ENCODE measurements at regions not wholly inside any gene's neighbourhood (a gene's known extent, or its start where the extent isn't known, plus 50 kb on each side); places are given as distances from the start of the nearest gene placed in this dataset.

GRCh38 chr16:64532691-64533090 is 589.2 kb downstream of the CDH11 start:
- H3K4me1 ChIP-seq = no peaks in the 10 kb centered on the region
- TF ChIP-seq POLR2A (IDR thresholded peaks at IDR 0.05) = no peak
- TF ChIP-seq EP300 (IDR thresholded peaks at IDR 0.05; ENCODE audit: low read depth) = no peak
- no peak for TF ChIP-seq POLR2AphosphoS5 (IDR thresholded peaks at IDR 0.05)
- TF ChIP-seq, protein P1, sequence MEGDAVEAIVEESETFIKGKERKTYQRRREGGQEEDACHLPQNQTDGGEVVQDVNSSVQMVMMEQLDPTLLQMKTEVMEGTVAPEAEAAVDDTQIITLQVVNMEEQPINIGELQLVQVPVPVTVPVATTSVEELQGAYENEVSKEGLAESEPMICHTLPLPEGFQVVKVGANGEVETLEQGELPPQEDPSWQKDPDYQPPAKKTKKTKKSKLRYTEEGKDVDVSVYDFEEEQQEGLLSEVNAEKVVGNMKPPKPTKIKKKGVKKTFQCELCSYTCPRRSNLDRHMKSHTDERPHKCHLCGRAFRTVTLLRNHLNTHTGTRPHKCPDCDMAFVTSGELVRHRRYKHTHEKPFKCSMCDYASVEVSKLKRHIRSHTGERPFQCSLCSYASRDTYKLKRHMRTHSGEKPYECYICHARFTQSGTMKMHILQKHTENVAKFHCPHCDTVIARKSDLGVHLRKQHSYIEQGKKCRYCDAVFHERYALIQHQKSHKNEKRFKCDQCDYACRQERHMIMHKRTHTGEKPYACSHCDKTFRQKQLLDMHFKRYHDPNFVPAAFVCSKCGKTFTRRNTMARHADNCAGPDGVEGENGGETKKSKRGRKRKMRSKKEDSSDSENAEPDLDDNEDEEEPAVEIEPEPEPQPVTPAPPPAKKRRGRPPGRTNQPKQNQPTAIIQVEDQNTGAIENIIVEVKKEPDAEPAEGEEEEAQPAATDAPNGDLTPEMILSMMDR (IDR thresholded peaks at IDR 0.05) = no peak
- intact Hi-C loops (cut with DNase I; ENCODE audit: low total_unique reads) = no loop called here
- no peaks in the 10 kb centered on the region for H3K9me3 ChIP-seq
- 77 to 78% methylated on average over 5 to 9 of the region's 9 CpGs for WGBS, 2 donors (ENCODE audit: low coverage in 1 of 2)
- in situ Hi-C loops (cut with MboI; ENCODE audit: low pct_ligation_motif_present in 1 of 4, low pct_unique_long_range_greater_than_20kb in 1 of 4, low sequenced_read_pairs in 3 of 4) = no loop called here
- no peak overlapping the region for H3K27ac ChIP-seq
- H3K27me3 ChIP-seq = no peaks in the 10 kb centered on the region
- no peak for DNase-seq
- no peak overlapping the region for H3K4me3 ChIP-seq
- no peaks in the 10 kb centered on the region for H3K36me3 ChIP-seq

GRCh38 chr16:64532117-64532516 is 589.7 kb downstream of the CDH11 start:
- Histone ChIP-seq H3K4me1 (no peaks in the 10 kb centered on the region), H3K36me3 (no peaks in the 10 kb centered on the region), H3K27ac (no peak overlapping the region), H3K4me3 (no peak overlapping the region), H3K9me3 (no peaks in the 10 kb centered on the region), H3K27me3 (no peaks in the 10 kb centered on the region)
- 63 to 65% methylated on average over 2 to 3 of the region's 3 CpGs for WGBS, 2 donors (ENCODE audit: low coverage in 1 of 2)
- DNase-seq = no peak
- no peak for TF ChIP-seq POLR2A (IDR thresholded peaks at IDR 0.05)
- TF ChIP-seq POLR2AphosphoS5 (IDR thresholded peaks at IDR 0.05) = no peak
- no peak for TF ChIP-seq EP300 (IDR thresholded peaks at IDR 0.05; ENCODE audit: low read depth)
- TF ChIP-seq, protein P1 (IDR thresholded peaks at IDR 0.05) = no peak
- intact Hi-C loops (cut with DNase I; ENCODE audit: low total_unique reads) (no loop called here), in situ Hi-C loops (cut with MboI; ENCODE audit: low pct_ligation_motif_present in 1 of 4, low pct_unique_long_range_greater_than_20kb in 1 of 4, low sequenced_read_pairs in 3 of 4) (no loop called here)

GRCh38 chr16:64531401-64531800 is 590.5 kb downstream of the CDH11 start:
- H3K36me3 ChIP-seq = no peaks in the 10 kb centered on the region
- no peaks in the 10 kb centered on the region for H3K27me3 ChIP-seq
- DNase-seq = no peak
- in situ Hi-C loops (cut with MboI; ENCODE audit: low pct_ligation_motif_present in 1 of 4, low pct_unique_long_range_greater_than_20kb in 1 of 4, low sequenced_read_pairs in 3 of 4) (no loop called here), intact Hi-C loops (cut with DNase I; ENCODE audit: low total_unique reads) (no loop called here)
- H3K27ac ChIP-seq = no peak overlapping the region
- TF ChIP-seq, protein P1 (IDR thresholded peaks at IDR 0.05) = no peak
- no peak for TF ChIP-seq POLR2A (IDR thresholded peaks at IDR 0.05)
- no peak for TF ChIP-seq POLR2AphosphoS5 (IDR thresholded peaks at IDR 0.05)
- TF ChIP-seq EP300 (IDR thresholded peaks at IDR 0.05; ENCODE audit: low read depth) = no peak
- no peak overlapping the region for H3K4me3 ChIP-seq
- WGBS, 2 donors (ENCODE audit: low coverage in 1 of 2) = 68 to 69% methylated on average over 3 of the region's 3 CpGs
- no peaks in the 10 kb centered on the region for H3K9me3 ChIP-seq
- H3K4me1 ChIP-seq = no peaks in the 10 kb centered on the region

- intact Hi-C loops (cut with DNase I; ENCODE audit: low total_unique reads) = no loop called here
- Histone ChIP-seq H3K9me3 (no peaks in the 10 kb centered on the region), H3K27ac (no peak overlapping the region), H3K36me3 (no peaks in the 10 kb centered on the region), H3K4me1 (no peaks in the 10 kb centered on the region), H3K4me3 (no peak overlapping the region), H3K27me3 (no peaks in the 10 kb centered on the region)
- TF ChIP-seq, protein P1 (IDR thresholded peaks at IDR 0.05) = no peak
- TF ChIP-seq POLR2A (IDR thresholded peaks at IDR 0.05) = no peak
- no peak for TF ChIP-seq POLR2AphosphoS5 (IDR thresholded peaks at IDR 0.05)
- no peak for TF ChIP-seq EP300 (IDR thresholded peaks at IDR 0.05; ENCODE audit: low read depth)
- DNase-seq = no peak
- in situ Hi-C loops (cut with MboI; ENCODE audit: low pct_ligation_motif_present in 1 of 4, low pct_unique_long_range_greater_than_20kb in 1 of 4, low sequenced_read_pairs in 3 of 4) = no loop called here
Observed at GRCh38 chr16:64522548-64522947, 599.3 kb downstream of the CDH11 start.

All from transverse colon (tissue), 4 donors.